Activated naive CD8-positive, alpha-beta T cell treated with anti-CD3 and anti-CD28 coated beads, Interleukin-2, amount 50 U/mL, for 24 hours (primary cell): ENCODE measurements at regions not wholly inside any gene's neighbourhood (a gene's known extent, or its start where the extent isn't known, plus 50 kb on each side); places are given as distances from the start of the nearest gene placed in this dataset.

ENCODE experiments used
- ATAC-seq: fragments of 150-1000 bp; cut with Tn5 transposase; one replicate; pipeline ENCODE4 v1.10.0; 2021
- DNase-seq: peaks from one replicate; pipeline ENCODE4 v3.0.0; 2021
- H3K27ac Mint-ChIP-seq: one replicate; pipeline ENCODE4 v1.8.0; 2021; ENCODE audit warnings: mild to moderate bottlenecking, mixed read lengths
- H3K27me3 Mint-ChIP-seq: one replicate; pipeline ENCODE4 v1.8.0; 2021; ENCODE audit warnings: mixed read lengths
- H3K36me3 Mint-ChIP-seq: one replicate; pipeline ENCODE4 v1.8.0; 2021; ENCODE audit warnings: low read depth, mixed read lengths
- H3K4me1 Mint-ChIP-seq: one replicate; pipeline ENCODE4 v1.8.0; 2021; ENCODE audit warnings: mixed read lengths
- H3K4me3 Mint-ChIP-seq: one replicate; pipeline ENCODE4 v1.8.0; 2021; ENCODE audit warnings: mild to moderate bottlenecking, moderate library complexity, mixed read lengths
- H3K9me3 Mint-ChIP-seq: one replicate; pipeline ENCODE4 v1.8.0; 2021; ENCODE audit warnings: mixed read lengths

DNA sequence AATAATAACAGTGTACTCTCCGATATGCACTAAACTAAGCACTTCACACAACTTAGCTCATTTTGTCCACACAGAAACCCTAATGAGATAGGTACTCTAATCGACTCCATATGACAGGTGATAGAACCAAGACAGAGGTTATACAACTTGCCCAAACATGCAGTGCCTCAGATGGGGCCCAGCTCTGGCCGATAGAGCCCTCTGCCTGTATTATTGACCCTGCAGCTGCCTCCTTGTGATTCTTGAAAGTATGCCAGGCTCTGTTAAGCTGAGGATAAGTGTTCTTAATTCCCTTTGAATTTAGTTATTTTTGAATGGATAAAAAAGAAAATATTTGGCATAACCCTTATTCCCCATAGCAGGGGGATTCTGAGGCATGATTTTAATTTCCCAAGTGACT lies 78.5 kb downstream of the HMHB1 start:
- Mint-ChIP-seq H3K27ac (no peak overlapping the region), H3K36me3 (no peaks in the 10 kb centered on the region), H3K4me3 (no peak overlapping the region), H3K9me3 (no peaks in the 10 kb centered on the region), H3K4me1 (no peaks in the 10 kb centered on the region), H3K27me3 (peaks cover 3% of the 10 kb centered on the region)
- no peak for DNase-seq
- ATAC-seq = no peak

DNA sequence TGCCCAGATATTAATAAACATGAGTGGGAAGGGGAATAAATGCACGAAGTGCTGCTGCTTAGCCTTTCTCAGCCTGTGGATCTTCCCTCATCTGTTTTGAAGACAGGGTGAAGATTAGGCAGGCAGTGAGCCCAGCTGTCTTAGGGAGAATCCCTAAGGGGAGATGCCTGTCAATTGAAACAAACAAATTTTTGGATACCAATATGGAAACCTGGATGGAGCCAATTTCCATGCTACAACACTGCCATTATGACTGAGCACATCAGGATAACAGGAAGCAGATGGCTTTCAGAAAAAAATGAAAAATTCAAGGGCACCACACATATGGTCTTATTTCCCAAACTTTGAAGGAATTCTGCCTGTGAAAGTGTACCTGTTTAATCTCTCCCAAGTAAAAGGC lies 80.3 kb downstream of the HMHB1 start:
- no peak overlapping the region for H3K4me3 Mint-ChIP-seq
- H3K27me3 Mint-ChIP-seq = peaks cover 3% of the 10 kb centered on the region
- no peak for DNase-seq
- no peak for ATAC-seq
- no peaks in the 10 kb centered on the region for H3K9me3 Mint-ChIP-seq
- H3K27ac Mint-ChIP-seq = no peak overlapping the region
- H3K36me3 Mint-ChIP-seq = no peaks in the 10 kb centered on the region
- H3K4me1 Mint-ChIP-seq = peaks cover 3% of the 10 kb centered on the region

DNA sequence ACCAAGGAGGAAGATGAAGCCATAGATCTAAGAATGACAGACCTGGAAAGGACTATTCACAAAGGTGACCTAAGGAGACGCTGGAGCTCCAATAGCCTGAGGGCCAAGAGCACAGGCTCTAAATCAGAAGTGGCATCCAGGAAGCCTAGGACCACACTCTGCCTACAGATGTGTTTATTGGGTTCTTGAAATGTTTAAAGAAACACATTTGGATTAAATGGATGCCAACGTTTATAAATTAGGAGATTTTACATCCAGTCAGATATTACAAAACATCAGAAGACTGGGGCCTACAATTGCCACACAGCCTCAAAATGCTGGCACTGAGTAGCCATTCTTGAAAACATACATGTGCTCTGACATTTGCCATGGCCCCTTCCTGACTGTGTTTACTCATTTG lies 80.9 kb downstream of the HMHB1 start:
- Mint-ChIP-seq H3K4me1 (peaks cover 9% of the 10 kb centered on the region), H3K36me3 (no peaks in the 10 kb centered on the region), H3K4me3 (no peak overlapping the region), H3K9me3 (no peaks in the 10 kb centered on the region), H3K27me3 (peaks cover 3% of the 10 kb centered on the region), H3K27ac (no peak overlapping the region)
- DNase-seq (no peak), ATAC-seq (no peak)

DNA sequence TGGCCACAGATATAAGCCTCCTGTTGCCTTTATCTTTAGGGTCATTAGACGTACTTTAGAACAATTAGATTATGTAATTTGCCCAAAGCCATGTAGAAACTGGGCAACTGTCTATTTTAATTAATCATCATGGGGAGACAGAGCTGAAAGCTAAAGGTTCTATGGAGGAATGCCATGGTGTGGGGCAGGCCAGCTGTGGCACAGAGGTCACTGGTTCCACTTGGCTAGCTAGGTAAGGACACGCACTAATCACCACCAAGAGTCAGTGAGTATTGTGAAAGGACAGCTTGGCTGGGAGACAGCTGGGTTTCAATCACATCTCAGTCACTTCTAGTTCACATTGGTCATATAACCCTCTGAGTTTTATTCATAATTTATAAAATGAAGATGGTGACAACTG lies 81.7 kb downstream of the HMHB1 start:
- H3K36me3 Mint-ChIP-seq = no peaks in the 10 kb centered on the region
- H3K9me3 Mint-ChIP-seq = no peaks in the 10 kb centered on the region
- H3K27ac Mint-ChIP-seq = no peak overlapping the region
- ATAC-seq (no peak), DNase-seq (no peak)
- H3K4me3 Mint-ChIP-seq = no peak overlapping the region
- H3K27me3 Mint-ChIP-seq = peaks cover 3% of the 10 kb centered on the region
- peaks cover 15% of the 10 kb centered on the region for H3K4me1 Mint-ChIP-seq

- Mint-ChIP-seq H3K4me1 (peaks cover 24% of the 10 kb centered on the region), H3K4me3 (no peak overlapping the region), H3K9me3 (no peaks in the 10 kb centered on the region), H3K27me3 (peaks cover 2% of the 10 kb centered on the region), H3K36me3 (no peaks in the 10 kb centered on the region), H3K27ac (no peak overlapping the region)
- ATAC-seq (no peak), DNase-seq (no peak)
Measured at GRCh38 chr5:143896516-143896915, 84.6 kb downstream of the HMHB1 start.

DNA sequence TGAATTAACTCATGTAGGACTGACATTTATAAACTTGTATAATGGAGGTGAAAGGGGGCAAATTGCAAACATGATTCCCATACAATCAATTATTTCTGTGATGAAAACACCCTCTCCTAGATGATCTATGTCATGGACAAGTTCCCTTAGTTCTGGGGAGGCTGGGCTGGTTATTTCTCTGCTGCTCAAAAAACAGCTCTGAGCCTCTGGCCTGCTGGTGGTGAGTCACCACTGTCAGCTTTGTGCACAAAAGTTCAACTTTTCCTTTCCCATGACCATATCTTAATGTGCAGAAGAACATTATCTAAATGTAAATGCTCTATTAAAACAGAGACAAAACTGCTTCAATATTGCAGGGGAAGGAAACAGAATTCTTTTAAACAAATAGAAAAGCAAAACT lies 85.0 kb downstream of the HMHB1 start:
- Mint-ChIP-seq H3K4me3 (no peak overlapping the region), H3K27ac (no peak overlapping the region), H3K9me3 (no peaks in the 10 kb centered on the region), H3K36me3 (no peaks in the 10 kb centered on the region), H3K27me3 (no peaks in the 10 kb centered on the region), H3K4me1 (peaks cover 24% of the 10 kb centered on the region)
- DNase-seq (no peak), ATAC-seq (peak; percentile 54)

DNA sequence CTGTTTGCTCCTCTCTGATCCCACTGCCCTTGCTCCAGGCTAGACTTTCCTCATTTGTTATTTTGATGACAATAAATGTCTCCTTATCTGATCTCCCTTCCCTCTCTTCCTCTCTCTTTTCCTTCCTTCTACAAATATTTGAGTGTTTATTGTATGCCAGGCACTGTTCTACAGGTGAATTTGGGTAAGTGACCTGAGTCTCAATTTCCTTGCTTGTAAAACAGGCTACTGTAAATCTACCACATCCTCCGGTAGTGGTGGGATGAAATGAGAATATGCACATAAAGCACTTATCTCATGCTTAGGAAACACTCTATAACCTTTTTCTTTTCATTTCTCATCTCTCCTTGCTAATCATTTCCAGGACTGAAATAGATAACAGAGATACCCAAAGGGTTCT lies 86.4 kb downstream of the HMHB1 start:
- ATAC-seq (peak; percentile 43), DNase-seq (no peak)

DNA sequence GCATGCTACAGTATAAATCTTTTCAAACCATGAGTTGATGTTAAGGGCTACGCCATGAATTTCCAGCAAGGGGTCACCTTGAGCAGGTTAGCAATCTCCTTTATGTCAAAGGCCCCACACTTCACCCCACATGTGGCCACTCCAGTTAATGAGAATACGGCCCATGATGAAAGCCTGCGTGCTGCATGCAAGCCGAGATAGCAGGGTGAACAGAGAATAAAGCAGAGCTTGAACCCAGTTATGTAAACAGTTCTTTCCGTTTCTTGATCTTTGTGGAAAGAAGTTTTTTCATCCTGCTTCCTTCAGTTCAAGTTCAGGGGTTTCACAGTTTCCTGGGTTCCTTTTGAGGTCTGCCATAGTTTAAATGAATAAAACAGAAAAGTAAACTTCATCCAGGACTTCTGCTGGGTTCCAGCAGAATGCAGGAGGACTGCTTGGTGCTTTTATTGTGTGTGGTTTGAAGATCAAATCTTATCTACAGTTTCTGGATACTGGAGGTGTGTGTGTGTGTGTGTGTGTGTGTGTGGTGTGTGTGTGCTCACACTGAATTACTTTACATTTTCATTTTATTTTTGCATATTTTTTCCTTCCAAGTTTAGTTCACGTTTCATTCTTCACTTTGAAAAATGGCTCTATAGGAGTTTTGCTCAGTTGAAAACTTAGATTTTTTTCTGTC lies 87.1 kb downstream of the HMHB1 start:
- no peak overlapping the region for H3K27ac Mint-ChIP-seq
- no peaks in the 10 kb centered on the region for H3K27me3 Mint-ChIP-seq
- no peaks in the 10 kb centered on the region for H3K36me3 Mint-ChIP-seq
- H3K4me1 Mint-ChIP-seq = peaks cover 24% of the 10 kb centered on the region
- DNase-seq (no peak), ATAC-seq (no peak)
- no peak overlapping the region for H3K4me3 Mint-ChIP-seq
- H3K9me3 Mint-ChIP-seq = peaks cover 2% of the 10 kb centered on the region

More for the DNA sequence above, 86.4 kb downstream of the HMHB1 start:
- H3K27ac Mint-ChIP-seq = no peak overlapping the region
- H3K4me3 Mint-ChIP-seq = no peak overlapping the region
- no peaks in the 10 kb centered on the region for H3K36me3 Mint-ChIP-seq
- no peaks in the 10 kb centered on the region for H3K27me3 Mint-ChIP-seq
- no peaks in the 10 kb centered on the region for H3K9me3 Mint-ChIP-seq
- peaks cover 24% of the 10 kb centered on the region for H3K4me1 Mint-ChIP-seq

GRCh38 chr5:143908959-143909358 lies 97.0 kb downstream of the HMHB1 start:
- H3K4me3 Mint-ChIP-seq = no peak overlapping the region
- H3K27me3 Mint-ChIP-seq = no peaks in the 10 kb centered on the region
- ATAC-seq (no peak), DNase-seq (no peak)
- H3K36me3 Mint-ChIP-seq = no peaks in the 10 kb centered on the region
- H3K9me3 Mint-ChIP-seq = peaks cover 3% of the 10 kb centered on the region
- no peak overlapping the region for H3K27ac Mint-ChIP-seq
- no peaks in the 10 kb centered on the region for H3K4me1 Mint-ChIP-seq

- no peaks in the 10 kb centered on the region for H3K9me3 Mint-ChIP-seq
- no peak overlapping the region for H3K4me3 Mint-ChIP-seq
- H3K27ac Mint-ChIP-seq = no peak overlapping the region
- no peak for ATAC-seq
- H3K4me1 Mint-ChIP-seq = no peaks in the 10 kb centered on the region
- H3K36me3 Mint-ChIP-seq = no peaks in the 10 kb centered on the region
- no peak for DNase-seq
- H3K27me3 Mint-ChIP-seq = peaks cover 5% of the 10 kb centered on the region
Measured at GRCh38 chr5:143913008-143913752, 101.2 kb downstream of the HMHB1 start.

DNA sequence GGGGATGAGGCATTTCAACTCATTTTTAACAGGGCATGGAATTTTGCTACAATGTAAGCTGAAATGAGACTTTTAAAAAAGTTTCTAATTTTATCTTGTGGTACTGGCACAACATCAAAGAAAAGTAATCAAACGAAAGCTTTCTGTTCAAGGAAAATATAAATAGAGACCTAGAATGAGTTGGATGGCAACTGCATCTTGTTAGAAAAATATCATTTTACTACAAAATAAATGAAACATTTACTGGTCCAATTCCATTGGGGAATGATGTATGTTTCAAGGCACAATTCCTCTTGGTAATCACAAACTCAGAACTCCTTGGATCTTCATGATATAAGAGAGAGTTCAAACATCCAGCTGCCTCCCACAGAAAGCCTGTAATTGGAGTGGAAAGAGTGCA lies 102.8 kb downstream of the HMHB1 start:
- Mint-ChIP-seq H3K4me1 (no peaks in the 10 kb centered on the region), H3K27me3 (peaks cover 6% of the 10 kb centered on the region), H3K27ac (no peak overlapping the region), H3K9me3 (no peaks in the 10 kb centered on the region), H3K36me3 (no peaks in the 10 kb centered on the region), H3K4me3 (no peak overlapping the region)
- ATAC-seq (no peak), DNase-seq (no peak)

- Mint-ChIP-seq H3K4me1 (no peaks in the 10 kb centered on the region), H3K4me3 (no peak overlapping the region), H3K36me3 (no peaks in the 10 kb centered on the region), H3K9me3 (no peaks in the 10 kb centered on the region), H3K27me3 (peaks cover 6% of the 10 kb centered on the region), H3K27ac (no peak overlapping the region)
- DNase-seq (no peak), ATAC-seq (no peak)
Measured at GRCh38 chr5:143916451-143916850, 104.5 kb downstream of the HMHB1 start.

DNA sequence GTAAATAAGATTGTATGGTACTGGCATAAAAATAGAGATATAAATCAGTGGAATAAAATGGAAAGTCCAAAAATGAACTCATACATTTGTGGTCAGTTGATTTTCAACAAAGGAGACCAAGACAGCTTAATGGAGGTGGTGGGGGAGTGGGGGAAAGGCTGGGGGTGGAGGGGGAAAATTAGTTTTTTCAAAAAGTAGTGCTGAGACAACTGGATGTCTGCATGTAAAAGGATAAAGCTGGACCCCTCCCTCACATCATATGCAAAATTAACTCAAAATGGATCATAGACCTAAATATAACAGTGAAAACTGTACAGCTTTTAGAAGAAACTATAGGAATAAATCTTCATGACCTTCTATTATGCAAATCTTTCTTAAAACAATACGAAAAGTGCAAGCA lies 107.0 kb downstream of the HMHB1 start:
- no peaks in the 10 kb centered on the region for H3K9me3 Mint-ChIP-seq
- no peak overlapping the region for H3K4me3 Mint-ChIP-seq

DNA sequence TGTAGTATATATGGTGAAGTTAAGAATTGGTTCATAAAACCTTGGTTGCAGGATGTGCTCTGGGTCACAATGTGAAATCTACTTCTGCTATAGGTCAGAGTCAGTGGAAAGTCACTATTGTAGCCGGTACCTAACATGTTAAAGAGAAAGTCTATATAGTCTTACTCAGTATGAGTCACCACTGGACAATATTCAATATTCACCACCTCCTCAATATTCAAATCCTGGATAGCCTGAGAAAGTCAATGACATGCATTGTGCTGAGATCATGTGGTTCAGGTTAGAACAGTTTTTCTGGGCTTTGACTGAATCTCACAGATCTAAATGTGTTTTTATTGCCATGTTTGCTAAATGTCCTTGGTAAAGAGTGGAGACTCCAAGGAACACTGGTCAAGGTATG lies 108.8 kb downstream of the HMHB1 start:
- peak; percentile 28 for ATAC-seq
- no peak overlapping the region for H3K27ac Mint-ChIP-seq

More for the DNA sequence above, 107.0 kb downstream of the HMHB1 start:
- Mint-ChIP-seq H3K27me3 (peaks cover 6% of the 10 kb centered on the region), H3K27ac (no peak overlapping the region), H3K4me1 (no peaks in the 10 kb centered on the region), H3K36me3 (no peaks in the 10 kb centered on the region)
- ATAC-seq = no peak
- DNase-seq = no peak

DNA sequence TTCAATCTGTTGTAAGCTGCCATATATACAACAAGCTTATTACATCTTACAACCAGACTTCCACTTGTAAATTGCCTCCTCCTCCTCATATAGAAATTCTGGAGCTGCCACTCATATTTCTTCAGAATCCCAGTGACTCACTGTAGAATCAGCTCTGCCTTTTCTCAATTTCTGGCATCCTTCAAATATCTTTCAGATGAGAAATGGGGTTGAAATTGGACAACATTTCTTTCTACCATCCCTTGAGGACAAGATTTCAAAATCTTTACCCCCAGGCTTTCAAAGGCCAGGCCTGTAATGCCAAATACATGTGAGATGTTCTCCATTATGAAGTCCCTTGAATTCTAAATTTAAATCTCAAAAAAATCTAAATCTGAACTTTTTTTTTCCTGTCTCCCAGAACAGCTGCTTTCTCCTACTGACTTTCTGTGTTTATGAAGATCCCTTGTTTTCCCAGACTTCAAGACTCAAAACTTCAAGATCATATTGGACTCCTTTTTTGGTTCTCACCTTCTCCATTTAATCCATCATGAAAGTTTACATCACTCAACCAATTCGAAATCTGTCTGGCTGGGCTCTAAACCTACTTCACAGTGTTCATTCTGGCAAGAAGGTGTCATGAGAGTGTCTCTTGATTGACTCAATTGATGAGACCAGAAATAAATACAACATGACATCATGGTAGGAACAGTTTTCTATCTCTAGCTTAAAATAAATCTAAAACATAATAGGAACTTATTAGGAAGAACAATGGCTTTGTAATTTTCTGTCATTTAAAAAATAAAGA lies 109.8 kb downstream of the HMHB1 start:
- DNase-seq (no peak), ATAC-seq (no peak)
- no peaks in the 10 kb centered on the region for H3K36me3 Mint-ChIP-seq
- H3K9me3 Mint-ChIP-seq = no peaks in the 10 kb centered on the region
- no peak overlapping the region for H3K4me3 Mint-ChIP-seq
- peaks cover 4% of the 10 kb centered on the region for H3K27me3 Mint-ChIP-seq
- no peak overlapping the region for H3K27ac Mint-ChIP-seq
- no peaks in the 10 kb centered on the region for H3K4me1 Mint-ChIP-seq

More for the DNA sequence above, 108.8 kb downstream of the HMHB1 start:
- no peak for DNase-seq
- no peak overlapping the region for H3K4me3 Mint-ChIP-seq
- H3K36me3 Mint-ChIP-seq = no peaks in the 10 kb centered on the region
- no peaks in the 10 kb centered on the region for H3K9me3 Mint-ChIP-seq
- H3K4me1 Mint-ChIP-seq = no peaks in the 10 kb centered on the region
- peaks cover 4% of the 10 kb centered on the region for H3K27me3 Mint-ChIP-seq
